Glomerular visceral epithelial cell (primary cell): ENCODE measurements at regions not wholly inside any gene's neighbourhood (a gene's known extent, or its start where the extent isn't known, plus 50 kb on each side); places are given as distances from the start of the nearest gene placed in this dataset.

Experiments used
- DNase-seq: peaks from one replicate; pipeline ENCODE4 v3.0.0-alpha.2; 2016; ENCODE audit errors: extremely low spot score

GRCh38 chr6:104321301-104321700 lies 538.4 kb downstream of the HACE1 start:
- DNase-seq = no peak

GRCh38 chr6:104320896-104321295 lies 538.8 kb downstream of the HACE1 start:
- DNase-seq = no peak

GRCh38 chr6:104312851-104313250 lies 546.9 kb downstream of the HACE1 start:
- no peak for DNase-seq

GRCh38 chr6:104306211-104306610 lies 553.5 kb downstream of the HACE1 start:
- DNase-seq = no peak

GRCh38 chr6:104305206-104305605 lies 554.5 kb downstream of the HACE1 start:
- no peak for DNase-seq

- DNase-seq = no peak
Measured at GRCh38 chr6:104301951-104302350, 557.8 kb downstream of the HACE1 start.

- DNase-seq = no peak
Measured at GRCh38 chr6:104286641-104287040, 573.1 kb downstream of the HACE1 start.

- no peak for DNase-seq
Measured at GRCh38 chr6:104284872-104285271, 574.8 kb downstream of the HACE1 start.

GRCh38 chr6:104282581-104282980 lies 577.1 kb downstream of the HACE1 start:
- DNase-seq = no peak

GRCh38 chr6:104281370-104281769 lies 578.3 kb downstream of the HACE1 start:
- DNase-seq = no peak

GRCh38 chr6:104268389-104268788 lies 591.3 kb downstream of the HACE1 start:
- DNase-seq = no peak

- DNase-seq = no peak
Measured at GRCh38 chr6:104266922-104267321, 592.8 kb downstream of the HACE1 start.

GRCh38 chr6:104256646-104257045 lies 603.1 kb downstream of the HACE1 start:
- DNase-seq = no peak

GRCh38 chr6:104253236-104253635 lies 606.5 kb downstream of the HACE1 start:
- DNase-seq = no peak

- DNase-seq = no peak
Measured at GRCh38 chr6:104252276-104252675, 607.4 kb downstream of the HACE1 start.

GRCh38 chr6:104251651-104252050 lies 608.1 kb downstream of the HACE1 start:
- no peak for DNase-seq

- DNase-seq = no peak
Measured at GRCh38 chr6:104240865-104241264, 618.9 kb downstream of the HACE1 start.

- no peak for DNase-seq
Measured at GRCh38 chr6:104239971-104240370, 619.7 kb downstream of the HACE1 start.

GRCh38 chr6:104229057-104229456 lies 630.7 kb downstream of the HACE1 start:
- DNase-seq = no peak

GRCh38 chr6:104227508-104227907 lies 632.2 kb downstream of the HACE1 start:
- DNase-seq = no peak

GRCh38 chr6:104226790-104227446 lies 632.8 kb downstream of the HACE1 start:
- no peak for DNase-seq

- DNase-seq = no peak
Measured at GRCh38 chr6:104218116-104218515, 641.6 kb downstream of the HACE1 start.

- DNase-seq = no peak
Measured at GRCh38 chr6:104214901-104215300, 644.8 kb downstream of the HACE1 start.

GRCh38 chr6:104212977-104213668 lies 646.6 kb downstream of the HACE1 start:
- no peak for DNase-seq
